ENCODE measurements at regions not wholly inside any gene's neighbourhood (a gene's known extent, or its start where the extent isn't known, plus 50 kb on each side); places are given as distances from the start of the nearest gene placed in this dataset.

DNA sequence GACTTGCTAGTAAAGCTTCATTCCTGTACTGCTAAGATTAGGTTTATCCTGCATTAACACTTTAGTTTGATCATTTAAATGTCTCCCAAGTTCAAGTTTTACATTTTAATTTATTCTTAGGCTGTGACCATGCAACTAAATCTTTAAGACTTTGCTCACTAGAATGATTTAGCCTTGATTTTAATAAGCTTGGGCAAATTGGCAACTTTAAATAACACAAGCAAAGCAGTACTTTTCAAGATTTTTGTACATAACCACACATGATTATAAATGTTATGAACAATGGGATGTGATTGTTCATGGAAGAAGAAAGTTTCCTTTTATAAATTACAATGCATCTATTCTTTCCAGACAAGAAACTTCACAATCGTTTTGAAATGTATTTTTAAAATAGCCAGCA is 948.0 kb upstream of the EPHA7 start:
- TF ChIP-seq, protein P1, sequence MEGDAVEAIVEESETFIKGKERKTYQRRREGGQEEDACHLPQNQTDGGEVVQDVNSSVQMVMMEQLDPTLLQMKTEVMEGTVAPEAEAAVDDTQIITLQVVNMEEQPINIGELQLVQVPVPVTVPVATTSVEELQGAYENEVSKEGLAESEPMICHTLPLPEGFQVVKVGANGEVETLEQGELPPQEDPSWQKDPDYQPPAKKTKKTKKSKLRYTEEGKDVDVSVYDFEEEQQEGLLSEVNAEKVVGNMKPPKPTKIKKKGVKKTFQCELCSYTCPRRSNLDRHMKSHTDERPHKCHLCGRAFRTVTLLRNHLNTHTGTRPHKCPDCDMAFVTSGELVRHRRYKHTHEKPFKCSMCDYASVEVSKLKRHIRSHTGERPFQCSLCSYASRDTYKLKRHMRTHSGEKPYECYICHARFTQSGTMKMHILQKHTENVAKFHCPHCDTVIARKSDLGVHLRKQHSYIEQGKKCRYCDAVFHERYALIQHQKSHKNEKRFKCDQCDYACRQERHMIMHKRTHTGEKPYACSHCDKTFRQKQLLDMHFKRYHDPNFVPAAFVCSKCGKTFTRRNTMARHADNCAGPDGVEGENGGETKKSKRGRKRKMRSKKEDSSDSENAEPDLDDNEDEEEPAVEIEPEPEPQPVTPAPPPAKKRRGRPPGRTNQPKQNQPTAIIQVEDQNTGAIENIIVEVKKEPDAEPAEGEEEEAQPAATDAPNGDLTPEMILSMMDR (IDR thresholded peaks at IDR 0.05) = no peak
- no peak for TF ChIP-seq POLR2A (IDR thresholded peaks at IDR 0.05)

Data from right lobe of liver (tissue), 4 donors.